DND-41 (cell line): ENCODE measurements at regions not wholly inside any gene's neighbourhood (a gene's known extent, or its start where the extent isn't known, plus 50 kb on each side); places are given as distances from the start of the nearest gene placed in this dataset.

Source experiments
- ATAC-seq: fragments of 200-7000 bp; cut with Tn5 transposase; 3 replicates; pipeline ENCODE4 v1.9.1; 2021; ENCODE audit warnings: low read depth; ENCODE audit not compliant: insufficient read depth
- DNase-seq: peaks from one replicate; pipeline ENCODE4 v3.0.0-alpha.2; 2020
- H2AFZ ChIP-seq: 2 replicates; pipeline ENCODE4 v1.6.0; 2012; ENCODE audit warnings: low read depth, low read length
- H3K27ac ChIP-seq: 2 replicates; pipeline ENCODE4 v1.5.1; 2012; ENCODE audit warnings: low read length, inconsistent platforms
- H3K27me3 ChIP-seq: fragments of 200-600 bp; sonication (generic); 2 replicates; pipeline ENCODE4 v1.6.0; 2012; ENCODE audit warnings: low read length, mild to moderate bottlenecking, inconsistent platforms; ENCODE audit not compliant: insufficient read depth, poor library complexity
- H3K36me3 ChIP-seq: 2 replicates; pipeline ENCODE4 v1.5.1; 2012; ENCODE audit warnings: low read length, inconsistent platforms; ENCODE audit not compliant: insufficient read depth
- H3K4me1 ChIP-seq: 2 replicates; pipeline ENCODE4 v1.5.1; 2012; ENCODE audit warnings: mild to moderate bottlenecking, low read length; ENCODE audit not compliant: insufficient read depth
- H3K4me2 ChIP-seq: 2 replicates; pipeline ENCODE4 v1.6.0; 2012; ENCODE audit warnings: mild to moderate bottlenecking, moderate library complexity, low read length, inconsistent platforms; ENCODE audit not compliant: insufficient read depth
- H3K4me3 ChIP-seq, 2 experiments: fragments of 200-600 bp in 1 of 2; shearing (Covaris generic) in 1 of 2; 2 replicates each; pipeline ENCODE4 v1.5.1; 2012 to 2016; ENCODE audit warnings: inconsistent platforms in 2 of 2, low read length in 2 of 2, mild to moderate bottlenecking in 2 of 2, low read depth in 1 of 2, moderate library complexity in 1 of 2
- H3K79me2 ChIP-seq: 2 replicates; pipeline ENCODE4 v1.6.0; 2012; ENCODE audit warnings: low read length, inconsistent platforms; ENCODE audit not compliant: insufficient read depth
- H3K9ac ChIP-seq: 2 replicates; pipeline ENCODE4 v1.6.0; 2012; ENCODE audit warnings: low read depth, mild to moderate bottlenecking, inconsistent platforms, low read length, moderate library complexity
- H3K9me3 ChIP-seq: 2 replicates; pipeline ENCODE4 v1.5.1; 2012; ENCODE audit warnings: low read length, moderate library complexity, mild to moderate bottlenecking, inconsistent platforms; ENCODE audit not compliant: insufficient read depth, severe bottlenecking
- H4K20me1 ChIP-seq: 2 replicates; pipeline ENCODE4 v1.6.0; 2012; ENCODE audit warnings: low read length; ENCODE audit not compliant: insufficient read depth
- EZH2 ChIP-seq: IDR thresholded peaks from 3 replicates; pipeline ENCODE4 v1.6.1; 2012; ENCODE audit warnings: borderline replicate concordance, low read depth, mild to moderate bottlenecking, moderate library complexity, low read length, inconsistent platforms; ENCODE audit not compliant: severe bottlenecking
- TF ChIP-seq, protein P1 (sequence below): IDR thresholded peaks from 2 replicates; pipeline ENCODE4 v1.5.1; 2012; ENCODE audit warnings: borderline replicate concordance, low read length, moderate library complexity, mild to moderate bottlenecking; ENCODE audit not compliant: poor library complexity, severe bottlenecking; ENCODE audit errors: extremely low read depth

- no peaks in the 10 kb centered on the region for H3K27me3 ChIP-seq
- TF ChIP-seq EZH2 = no peak
- TF ChIP-seq, protein P1, sequence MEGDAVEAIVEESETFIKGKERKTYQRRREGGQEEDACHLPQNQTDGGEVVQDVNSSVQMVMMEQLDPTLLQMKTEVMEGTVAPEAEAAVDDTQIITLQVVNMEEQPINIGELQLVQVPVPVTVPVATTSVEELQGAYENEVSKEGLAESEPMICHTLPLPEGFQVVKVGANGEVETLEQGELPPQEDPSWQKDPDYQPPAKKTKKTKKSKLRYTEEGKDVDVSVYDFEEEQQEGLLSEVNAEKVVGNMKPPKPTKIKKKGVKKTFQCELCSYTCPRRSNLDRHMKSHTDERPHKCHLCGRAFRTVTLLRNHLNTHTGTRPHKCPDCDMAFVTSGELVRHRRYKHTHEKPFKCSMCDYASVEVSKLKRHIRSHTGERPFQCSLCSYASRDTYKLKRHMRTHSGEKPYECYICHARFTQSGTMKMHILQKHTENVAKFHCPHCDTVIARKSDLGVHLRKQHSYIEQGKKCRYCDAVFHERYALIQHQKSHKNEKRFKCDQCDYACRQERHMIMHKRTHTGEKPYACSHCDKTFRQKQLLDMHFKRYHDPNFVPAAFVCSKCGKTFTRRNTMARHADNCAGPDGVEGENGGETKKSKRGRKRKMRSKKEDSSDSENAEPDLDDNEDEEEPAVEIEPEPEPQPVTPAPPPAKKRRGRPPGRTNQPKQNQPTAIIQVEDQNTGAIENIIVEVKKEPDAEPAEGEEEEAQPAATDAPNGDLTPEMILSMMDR = no peak
- DNase-seq = no peak
Observed at GRCh38 chr20:39135885-39136544, 173.9 kb downstream of the DHX35 start.

GRCh38 chr20:39133201-39133600 is 171.1 kb downstream of the DHX35 start:
- H3K4me2 ChIP-seq = no peak overlapping the region
- no peaks in the 10 kb centered on the region for H3K79me2 ChIP-seq
- no peaks in the 10 kb centered on the region for H4K20me1 ChIP-seq
- no peaks in the 10 kb centered on the region for H3K36me3 ChIP-seq
- H2AFZ ChIP-seq = no peak overlapping the region
- H3K4me1 ChIP-seq = no peaks in the 10 kb centered on the region
- DNase-seq (no peak), ATAC-seq (no peak)
- no peak overlapping the region for H3K27ac ChIP-seq
- TF ChIP-seq EZH2 = no peak
- TF ChIP-seq, protein P1 = no peak
- H3K9me3 ChIP-seq = no peaks in the 10 kb centered on the region
- no peak overlapping the region for H3K9ac ChIP-seq
- no peaks in the 10 kb centered on the region for H3K27me3 ChIP-seq
- H3K4me3 ChIP-seq = no peak overlapping the region

More at GRCh38 chr20:39135885-39136544, 173.9 kb downstream of the DHX35 start:
- Histone ChIP-seq H3K9ac (no peak overlapping the region), H2AFZ (no peak overlapping the region), H3K4me1 (no peaks in the 10 kb centered on the region), H3K4me2 (no peak overlapping the region), H4K20me1 (no peaks in the 10 kb centered on the region), H3K4me3 (no peak overlapping the region), H3K9me3 (no peaks in the 10 kb centered on the region), H3K27ac (no peak overlapping the region), H3K79me2 (no peaks in the 10 kb centered on the region), H3K36me3 (no peaks in the 10 kb centered on the region)
- ATAC-seq = no peak

DNA sequence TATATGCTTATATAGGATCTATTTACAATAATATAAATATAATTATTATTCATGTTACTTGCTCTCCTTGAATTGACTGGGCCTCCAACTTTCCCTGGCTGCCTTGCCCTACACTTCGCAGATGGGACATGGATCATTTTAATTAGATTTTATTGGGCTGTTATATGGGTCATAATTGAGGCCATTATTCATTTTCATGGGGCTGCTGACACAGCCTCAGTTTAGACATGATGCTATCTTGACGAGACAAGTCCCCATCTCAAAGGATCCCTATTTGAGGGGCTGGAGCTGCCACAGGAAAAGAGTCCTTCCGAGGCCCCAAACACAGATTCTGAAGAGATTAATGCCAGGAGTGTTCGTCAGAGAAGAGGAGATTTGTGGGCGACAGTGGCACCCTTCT is 170.4 kb downstream of the DHX35 start:
- H3K36me3 ChIP-seq = no peaks in the 10 kb centered on the region
- no peaks in the 10 kb centered on the region for H3K4me1 ChIP-seq
- no peak for TF ChIP-seq EZH2
- TF ChIP-seq, protein P1 = no peak
- H3K27ac ChIP-seq = no peak overlapping the region
- ATAC-seq = no peak
- no peak overlapping the region for H3K9ac ChIP-seq
- no peaks in the 10 kb centered on the region for H3K27me3 ChIP-seq
- H3K4me3 ChIP-seq = no peak overlapping the region
- no peak overlapping the region for H3K4me2 ChIP-seq
- no peaks in the 10 kb centered on the region for H3K79me2 ChIP-seq
- no peak for DNase-seq
- H4K20me1 ChIP-seq = no peaks in the 10 kb centered on the region
- no peak overlapping the region for H2AFZ ChIP-seq
- H3K9me3 ChIP-seq = no peaks in the 10 kb centered on the region
